ENCODE measurements at regions not wholly inside any gene's neighbourhood (a gene's known extent, or its start where the extent isn't known, plus 50 kb on each side); places are given as distances from the start of the nearest gene placed in this dataset.

DNA sequence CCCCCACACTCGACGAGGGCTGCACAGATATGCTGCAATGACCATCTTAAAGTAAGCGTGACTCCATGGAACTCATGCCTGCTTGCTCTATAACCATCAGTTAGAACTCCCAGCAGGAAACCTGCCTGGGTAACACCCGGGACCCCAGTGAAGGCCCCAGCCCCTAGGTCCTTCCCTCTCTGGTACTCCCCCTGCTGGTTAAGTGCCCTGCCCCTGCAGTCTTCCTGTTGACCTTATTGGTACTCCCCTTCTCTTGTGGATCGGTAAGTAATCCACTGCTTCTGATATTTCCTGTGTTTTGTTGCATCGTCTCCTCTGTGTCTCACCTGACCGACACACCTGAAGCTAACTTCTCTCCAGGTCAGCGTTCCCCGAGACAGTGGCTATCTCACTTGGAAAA is 104.8 kb upstream of the COG2 start:
- TF ChIP-seq, protein P1, sequence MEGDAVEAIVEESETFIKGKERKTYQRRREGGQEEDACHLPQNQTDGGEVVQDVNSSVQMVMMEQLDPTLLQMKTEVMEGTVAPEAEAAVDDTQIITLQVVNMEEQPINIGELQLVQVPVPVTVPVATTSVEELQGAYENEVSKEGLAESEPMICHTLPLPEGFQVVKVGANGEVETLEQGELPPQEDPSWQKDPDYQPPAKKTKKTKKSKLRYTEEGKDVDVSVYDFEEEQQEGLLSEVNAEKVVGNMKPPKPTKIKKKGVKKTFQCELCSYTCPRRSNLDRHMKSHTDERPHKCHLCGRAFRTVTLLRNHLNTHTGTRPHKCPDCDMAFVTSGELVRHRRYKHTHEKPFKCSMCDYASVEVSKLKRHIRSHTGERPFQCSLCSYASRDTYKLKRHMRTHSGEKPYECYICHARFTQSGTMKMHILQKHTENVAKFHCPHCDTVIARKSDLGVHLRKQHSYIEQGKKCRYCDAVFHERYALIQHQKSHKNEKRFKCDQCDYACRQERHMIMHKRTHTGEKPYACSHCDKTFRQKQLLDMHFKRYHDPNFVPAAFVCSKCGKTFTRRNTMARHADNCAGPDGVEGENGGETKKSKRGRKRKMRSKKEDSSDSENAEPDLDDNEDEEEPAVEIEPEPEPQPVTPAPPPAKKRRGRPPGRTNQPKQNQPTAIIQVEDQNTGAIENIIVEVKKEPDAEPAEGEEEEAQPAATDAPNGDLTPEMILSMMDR (IDR thresholded peaks at IDR 0.05): no peak
- TF ChIP-seq POLR2A (IDR thresholded peaks at IDR 0.05): no peak
